OCI-LY7 (cell line): ENCODE measurements at regions not wholly inside any gene's neighbourhood (a gene's known extent, or its start where the extent isn't known, plus 50 kb on each side); places are given as distances from the start of the nearest gene placed in this dataset.

Experiments used
- BruUV-seq: library from RNA; stranded (reverse); fragments of 400-500 nt; replicated peaks from 2 replicates; lab custom pipeline; 2021; lab: Mats Ljungman, UMichigan
- CTCF ChIA-PET: fragments of 300-600 bp; sonication (Branson Sonifier 250); formaldehyde crosslinking; loops from one replicate; lab custom pipeline; 2022; ENCODE audit warnings: antibody characterized with exemption; ENCODE audit not compliant: unreplicated experiment; lab: Charles Lee
- POLR2A ChIA-PET: fragments of 300-600 bp; sonication (Branson Sonifier 250); formaldehyde crosslinking; loops from one replicate; lab custom pipeline; 2022; ENCODE audit warnings: antibody characterized with exemption; lab: Charles Lee
- DNase-seq: peaks from one replicate; pipeline ENCODE4 v3.0.0-alpha.2; 2015; ENCODE audit warnings: low spot score
- H2AFZ ChIP-seq: fragments of 200-600 bp; sonication (generic), shearing (Covaris generic); 2 replicates; pipeline ENCODE4 v1.6.1; 2014; ENCODE audit warnings: mild to moderate bottlenecking, antibody characterized with exemption, low read length, moderate library complexity
- H3K27ac ChIP-seq: fragments of 200-600 bp; sonication (generic); 2 replicates; pipeline ENCODE4 v1.5.1; 2014; ENCODE audit warnings: mixed run types, low read depth, mild to moderate bottlenecking, moderate library complexity, low read length, inconsistent platforms; ENCODE audit not compliant: poor library complexity, severe bottlenecking
- H3K36me3 ChIP-seq: fragments of 200-600 bp; sonication (generic); 2 replicates; pipeline ENCODE4 v1.6.1; 2014; ENCODE audit warnings: mild to moderate bottlenecking, antibody characterized with exemption, low read length, moderate library complexity, mixed read lengths; ENCODE audit not compliant: insufficient read depth
- H3K4me1 ChIP-seq: fragments of 200-600 bp; sonication (generic); 2 replicates; pipeline ENCODE4 v1.5.1; 2014; ENCODE audit warnings: mild to moderate bottlenecking, low read length; ENCODE audit not compliant: insufficient read depth, poor library complexity, severe bottlenecking
- H3K4me2 ChIP-seq: fragments of 200-600 bp; sonication (generic); 2 replicates; pipeline ENCODE4 v1.6.1; 2014; ENCODE audit warnings: mild to moderate bottlenecking, low read length
- H3K4me3 ChIP-seq: fragments of 200-600 bp; sonication (generic); 2 replicates; pipeline ENCODE4 v1.5.1; 2014; ENCODE audit warnings: mild to moderate bottlenecking, low read depth, low read length; ENCODE audit not compliant: poor library complexity, severe bottlenecking
- H3K79me2 ChIP-seq: fragments of 200-600 bp; sonication (generic); 2 replicates; pipeline ENCODE4 v1.6.1; 2016; ENCODE audit warnings: low read depth, mild to moderate bottlenecking, low read length, moderate library complexity, mixed read lengths; ENCODE audit not compliant: insufficient read depth
- H3K9me2 ChIP-seq: fragments of 200-600 bp; sonication (generic); 2 replicates; pipeline ENCODE4 v1.6.1; 2016; ENCODE audit warnings: mild to moderate bottlenecking, low read length, mixed read lengths; ENCODE audit not compliant: insufficient read depth
- H3K9me3 ChIP-seq: fragments of 200-600 bp; sonication (generic); 2 replicates; pipeline ENCODE4 v1.6.1; 2014; ENCODE audit warnings: mild to moderate bottlenecking, mixed run types, low read length, mixed read lengths
- H4K20me1 ChIP-seq: fragments of 200-600 bp; sonication (generic); 2 replicates; pipeline ENCODE4 v1.6.1; 2014; ENCODE audit warnings: mild to moderate bottlenecking, antibody characterized with exemption, low read length, moderate library complexity, mixed read lengths; ENCODE audit not compliant: insufficient read depth
- EZH2phosphoT487 ChIP-seq: fragments of 200-600 bp; sonication (generic); IDR thresholded peaks from 2 replicates; pipeline ENCODE4 v1.6.1; 2018; ENCODE audit warnings: low read depth, borderline replicate concordance, mild to moderate bottlenecking, mixed run types, antibody characterized with exemption, low read length, moderate library complexity, mixed read lengths
- intact Hi-C: fragments of 100-400 bp; cut with micrococcal nuclease; formaldehyde crosslinking; loops from one replicate; pipeline ENCODE4 v1.10.0; 2022; ENCODE audit not compliant: unreplicated experiment
- TF ChIP-seq, protein P1 (sequence below): fragments of 200-600 bp; sonication (generic); conservative IDR thresholded peaks from 2 replicates; pipeline ENCODE4 v1.5.1; 2014; ENCODE audit warnings: mild to moderate bottlenecking, antibody characterized with exemption, low read length, moderate library complexity, mixed read lengths

GRCh38 chr10:21272643-21273399, 252.7 kb downstream of the SKIDA1 start:
- Histone ChIP-seq H3K9me2 (no peaks in the 10 kb centered on the region), H3K4me3 (no peak overlapping the region), H3K9me3 (no peaks in the 10 kb centered on the region), H4K20me1 (no peaks in the 10 kb centered on the region), H3K4me1 (no peaks in the 10 kb centered on the region), H3K79me2 (no peaks in the 10 kb centered on the region), H3K36me3 (no peaks in the 10 kb centered on the region), H2AFZ (no peak overlapping the region), H3K4me2 (no peak overlapping the region), H3K27ac (no peak overlapping the region)
- DNase-seq = no peak
- TF ChIP-seq, protein P1, sequence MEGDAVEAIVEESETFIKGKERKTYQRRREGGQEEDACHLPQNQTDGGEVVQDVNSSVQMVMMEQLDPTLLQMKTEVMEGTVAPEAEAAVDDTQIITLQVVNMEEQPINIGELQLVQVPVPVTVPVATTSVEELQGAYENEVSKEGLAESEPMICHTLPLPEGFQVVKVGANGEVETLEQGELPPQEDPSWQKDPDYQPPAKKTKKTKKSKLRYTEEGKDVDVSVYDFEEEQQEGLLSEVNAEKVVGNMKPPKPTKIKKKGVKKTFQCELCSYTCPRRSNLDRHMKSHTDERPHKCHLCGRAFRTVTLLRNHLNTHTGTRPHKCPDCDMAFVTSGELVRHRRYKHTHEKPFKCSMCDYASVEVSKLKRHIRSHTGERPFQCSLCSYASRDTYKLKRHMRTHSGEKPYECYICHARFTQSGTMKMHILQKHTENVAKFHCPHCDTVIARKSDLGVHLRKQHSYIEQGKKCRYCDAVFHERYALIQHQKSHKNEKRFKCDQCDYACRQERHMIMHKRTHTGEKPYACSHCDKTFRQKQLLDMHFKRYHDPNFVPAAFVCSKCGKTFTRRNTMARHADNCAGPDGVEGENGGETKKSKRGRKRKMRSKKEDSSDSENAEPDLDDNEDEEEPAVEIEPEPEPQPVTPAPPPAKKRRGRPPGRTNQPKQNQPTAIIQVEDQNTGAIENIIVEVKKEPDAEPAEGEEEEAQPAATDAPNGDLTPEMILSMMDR = no peak
- no peak for TF ChIP-seq EZH2phosphoT487
- POLR2A ChIA-PET = interaction anchor here (1.2 kb wide), 1 partner anchor 16 kb away, joined by 3 read pairs; no protein-coding TSS in a partner anchor
- CTCF ChIA-PET = no interaction called here
- no TSS peak for BruUV-seq
- intact Hi-C loops = loop anchor here (10.0 kb wide), 1 partner anchor 462 kb away; no protein-coding TSS in a partner anchor

GRCh38 chr10:21270976-21271375, 254.5 kb downstream of the SKIDA1 start:
- H4K20me1 ChIP-seq = no peaks in the 10 kb centered on the region
- H3K4me1 ChIP-seq = no peaks in the 10 kb centered on the region
- TF ChIP-seq EZH2phosphoT487 = no peak
- TF ChIP-seq, protein P1 = no peak
- H3K4me2 ChIP-seq = no peak overlapping the region
- BruUV-seq = no TSS peak
- H3K4me3 ChIP-seq = no peak overlapping the region
- ChIA-PET CTCF (interaction anchor here (0.8 kb wide), 1 partner anchor 10 kb away, joined by 3 read pairs; no protein-coding TSS in a partner anchor), POLR2A (no interaction called here)
- intact Hi-C loops = loop anchor here (1.0 to 10.0 kb wide), 3 partner anchors 192 to 464 kb away; no protein-coding TSS in a partner anchor
- no peaks in the 10 kb centered on the region for H3K36me3 ChIP-seq
- no peak overlapping the region for H2AFZ ChIP-seq
- H3K27ac ChIP-seq = no peak overlapping the region
- no peaks in the 10 kb centered on the region for H3K79me2 ChIP-seq
- no peaks in the 10 kb centered on the region for H3K9me2 ChIP-seq
- DNase-seq = no peak
- no peaks in the 10 kb centered on the region for H3K9me3 ChIP-seq

DNA sequence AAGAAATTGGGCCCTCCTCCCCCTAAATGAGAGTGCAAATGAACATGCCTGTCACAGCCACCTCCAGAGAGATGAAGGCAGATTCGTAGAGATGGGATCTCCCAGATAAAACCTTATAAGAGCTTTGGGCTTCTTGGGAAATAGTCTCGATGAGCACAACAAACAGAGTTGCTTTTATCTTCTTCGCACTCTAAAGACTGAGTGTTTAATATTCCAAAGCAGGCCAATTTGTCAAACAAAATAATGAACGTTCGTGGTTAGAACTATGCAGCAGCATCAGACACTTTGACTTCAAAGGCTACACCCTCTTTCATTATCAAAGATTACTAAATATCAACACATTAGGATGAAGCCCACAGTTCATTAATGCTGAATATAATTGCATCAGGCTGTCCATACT, 256.2 kb downstream of the SKIDA1 start:
- no peak overlapping the region for H3K27ac ChIP-seq
- H3K4me1 ChIP-seq = no peaks in the 10 kb centered on the region
- no peak overlapping the region for H3K4me2 ChIP-seq
- TF ChIP-seq EZH2phosphoT487 = no peak
- TF ChIP-seq, protein P1 = no peak
- no peaks in the 10 kb centered on the region for H3K9me3 ChIP-seq
- H4K20me1 ChIP-seq = no peaks in the 10 kb centered on the region
- H2AFZ ChIP-seq = no peak overlapping the region
- no peak overlapping the region for H3K4me3 ChIP-seq
- intact Hi-C loops = no loop called here
- CTCF ChIA-PET = no interaction called here
- H3K9me2 ChIP-seq = no peaks in the 10 kb centered on the region
- POLR2A ChIA-PET = interaction anchor here (1.0 kb wide), 1 partner anchor 137 kb away, joined by 3 read pairs; no protein-coding TSS in a partner anchor
- no peak for DNase-seq
- BruUV-seq = no TSS peak
- H3K79me2 ChIP-seq = no peaks in the 10 kb centered on the region
- H3K36me3 ChIP-seq = no peaks in the 10 kb centered on the region
